HG03520 (cell line): ENCODE measurements at regions not wholly inside any gene's neighbourhood (a gene's known extent, or its start where the extent isn't known, plus 50 kb on each side); places are given as distances from the start of the nearest gene placed in this dataset.
A peak's percentile ranks its signal among the peaks of the same experiment; 100 is the strongest.

Experiments
- ATAC-seq: cut with Tn5 transposase; IDR thresholded peaks from one replicate; pipeline ENCODE4 v1.9.1; 2021; ENCODE audit warnings: mild to moderate bottlenecking, moderate library complexity; ENCODE audit not compliant: unreplicated experiment

- ATAC-seq = no peak
Observed at GRCh38 chr10:61356354-61356753, 96.8 kb downstream of the TMEM26 start.

- ATAC-seq = no peak
Observed at GRCh38 chr10:61355211-61355610, 98.0 kb downstream of the TMEM26 start.

- ATAC-seq = no peak
Observed at GRCh38 chr10:61354401-61354975, 98.7 kb downstream of the TMEM26 start.

- ATAC-seq = no peak
Observed at GRCh38 chr10:61350794-61351193, 102.4 kb downstream of the TMEM26 start.

GRCh38 chr10:61350068-61350467, 103.1 kb downstream of the TMEM26 start:
- ATAC-seq = no peak

- ATAC-seq = no peak
Observed at GRCh38 chr10:61346796-61347413, 106.3 kb downstream of the TMEM26 start.

- ATAC-seq = no peak
Observed at GRCh38 chr10:61343796-61344195, 109.4 kb downstream of the TMEM26 start.

- ATAC-seq = no peak
Observed at GRCh38 chr10:61342858-61343572, 110.2 kb downstream of the TMEM26 start.

- no peak for ATAC-seq
Observed at GRCh38 chr10:61341008-61341407, 112.2 kb downstream of the TMEM26 start.

GRCh38 chr10:61338146-61338545, 115.0 kb downstream of the TMEM26 start:
- ATAC-seq = no peak

- ATAC-seq = no peak
Observed at GRCh38 chr10:61337741-61338140, 115.4 kb downstream of the TMEM26 start.

GRCh38 chr10:61336831-61337230, 116.3 kb downstream of the TMEM26 start:
- ATAC-seq = no peak

GRCh38 chr10:61335359-61335758, 117.8 kb downstream of the TMEM26 start:
- no peak for ATAC-seq

- no peak for ATAC-seq
Observed at GRCh38 chr10:61332581-61332980, 120.6 kb downstream of the TMEM26 start.

GRCh38 chr10:61330669-61331068, 122.5 kb downstream of the TMEM26 start:
- ATAC-seq = no peak

- peak; percentile 90 for ATAC-seq
Observed at GRCh38 chr10:61329854-61330253, 123.3 kb downstream of the TMEM26 start.

- no peak for ATAC-seq
Observed at GRCh38 chr10:61325223-61325960, 127.8 kb downstream of the TMEM26 start.

GRCh38 chr10:61323726-61324125, 129.5 kb downstream of the TMEM26 start:
- ATAC-seq = no peak

GRCh38 chr10:61321041-61321857, 131.9 kb downstream of the TMEM26 start:
- ATAC-seq = no peak

- ATAC-seq = no peak
Observed at GRCh38 chr10:61320257-61320587, 133.0 kb downstream of the TMEM26 start.
